HG03135 (cell line): ENCODE measurements at regions not wholly inside any gene's neighbourhood (a gene's known extent, or its start where the extent isn't known, plus 50 kb on each side); places are given as distances from the start of the nearest gene placed in this dataset.

Experiments used
- ATAC-seq: cut with Tn5 transposase; IDR thresholded peaks from one replicate; pipeline ENCODE4 v1.9.1; 2021; ENCODE audit warnings: mild to moderate bottlenecking, moderate library complexity; ENCODE audit not compliant: unreplicated experiment

GRCh38 chr7:12741951-12742575 lies 54.6 kb downstream of the ARL4A start:
- no peak for ATAC-seq

- ATAC-seq = no peak
Observed at GRCh38 chr7:12746211-12746610, 58.8 kb downstream of the ARL4A start.

- ATAC-seq = no peak
Observed at GRCh38 chr7:12747687-12748306, 60.4 kb downstream of the ARL4A start.

- ATAC-seq = no peak
Observed at GRCh38 chr7:12749069-12749468, 61.6 kb downstream of the ARL4A start.

GRCh38 chr7:12749746-12750145 lies 62.3 kb downstream of the ARL4A start:
- ATAC-seq = no peak

- no peak for ATAC-seq
Observed at GRCh38 chr7:12751764-12752163, 64.3 kb downstream of the ARL4A start.

- no peak for ATAC-seq
Observed at GRCh38 chr7:12754179-12754578, 66.7 kb downstream of the ARL4A start.

DNA sequence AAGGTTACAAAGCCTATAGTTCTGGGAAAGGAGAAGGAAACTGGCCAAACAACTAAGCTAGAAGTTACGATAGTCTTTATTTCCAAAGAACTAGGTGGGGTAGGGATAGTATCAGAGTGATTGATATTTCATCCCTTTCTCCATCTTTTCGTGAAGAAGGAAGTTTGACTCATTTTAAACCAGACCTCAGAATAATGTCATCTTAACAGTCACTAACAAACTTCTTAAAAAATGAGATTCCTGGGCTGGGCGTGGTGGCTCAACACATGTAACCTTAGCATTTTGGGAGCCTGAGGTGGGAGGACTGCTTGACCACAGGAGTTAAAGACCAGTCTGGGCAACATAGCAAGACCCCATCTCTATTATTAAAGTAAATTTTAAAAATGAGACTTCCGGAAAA lies 69.4 kb downstream of the ARL4A start:
- no peak for ATAC-seq

DNA sequence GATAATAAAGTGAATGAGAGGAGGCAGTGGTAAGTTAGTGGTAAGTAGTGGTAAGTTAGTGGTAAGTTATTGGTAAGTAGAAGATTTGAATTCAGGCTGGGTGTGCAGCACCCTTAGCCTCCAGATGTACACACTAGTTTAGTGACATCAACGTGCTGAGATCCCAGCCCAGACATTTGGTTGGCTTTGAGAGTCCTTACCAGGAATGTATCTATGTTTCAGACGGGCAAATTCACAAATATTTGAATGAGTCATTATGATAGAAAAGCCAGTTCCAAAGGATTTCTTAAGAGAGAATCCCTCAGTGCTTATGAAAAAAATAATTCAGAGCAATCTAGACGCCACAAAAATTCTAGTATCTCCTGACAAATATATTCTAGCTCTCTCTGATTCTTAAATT lies 70.0 kb downstream of the ARL4A start:
- no peak for ATAC-seq

DNA sequence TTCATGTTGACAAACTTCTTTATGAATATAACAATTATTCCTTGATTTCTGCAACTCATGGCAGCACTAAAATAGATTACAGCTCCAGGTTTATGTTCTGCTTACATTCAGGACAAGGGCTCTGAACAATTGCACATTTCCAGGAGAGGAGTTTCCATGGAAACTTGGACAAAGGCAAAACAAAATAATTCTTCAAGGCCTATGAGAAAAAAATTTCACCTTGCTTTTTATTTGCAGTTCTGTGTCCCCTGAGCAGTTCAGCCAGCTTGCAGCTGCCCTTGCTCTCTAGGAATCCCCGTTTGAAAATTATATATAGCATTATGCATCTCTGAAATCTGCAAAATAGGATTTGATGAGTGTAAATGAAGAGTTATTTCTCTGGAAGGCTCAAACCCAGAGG lies 71.7 kb downstream of the ARL4A start:
- no peak for ATAC-seq

- no peak for ATAC-seq
Observed at GRCh38 chr7:12761111-12761510, 73.7 kb downstream of the ARL4A start.

GRCh38 chr7:12761691-12762090 lies 74.3 kb downstream of the ARL4A start:
- no peak for ATAC-seq

DNA sequence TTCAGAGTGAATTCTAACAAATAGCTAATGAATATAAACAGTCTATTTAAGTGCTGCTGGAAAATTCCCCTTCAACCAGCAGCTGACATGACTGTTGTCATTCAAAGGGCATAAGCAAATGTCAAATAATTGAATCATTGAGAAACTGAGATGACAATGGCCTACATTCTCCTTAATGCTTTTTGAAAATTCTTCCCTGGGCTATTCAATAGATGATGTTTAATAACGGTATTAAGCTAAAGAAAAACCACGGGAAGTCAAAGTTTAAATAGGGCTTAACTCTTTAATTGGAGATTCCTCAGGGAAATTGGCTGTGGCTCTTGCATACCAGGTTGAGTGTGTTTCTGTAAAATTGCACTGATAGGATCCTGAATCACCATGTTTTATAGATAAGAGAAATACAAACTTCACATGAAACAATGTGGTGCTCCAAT lies 77.0 kb downstream of the ARL4A start:
- no peak for ATAC-seq

- no peak for ATAC-seq
Observed at GRCh38 chr7:12765431-12766100, 78.1 kb downstream of the ARL4A start.

GRCh38 chr7:12766416-12766815 lies 79.0 kb downstream of the ARL4A start:
- no peak for ATAC-seq

- no peak for ATAC-seq
Observed at GRCh38 chr7:12768948-12769347, 81.5 kb downstream of the ARL4A start.

GRCh38 chr7:12769444-12769843 lies 82.0 kb downstream of the ARL4A start:
- ATAC-seq = no peak

GRCh38 chr7:12770227-12770975 lies 83.0 kb downstream of the ARL4A start:
- no peak for ATAC-seq

DNA sequence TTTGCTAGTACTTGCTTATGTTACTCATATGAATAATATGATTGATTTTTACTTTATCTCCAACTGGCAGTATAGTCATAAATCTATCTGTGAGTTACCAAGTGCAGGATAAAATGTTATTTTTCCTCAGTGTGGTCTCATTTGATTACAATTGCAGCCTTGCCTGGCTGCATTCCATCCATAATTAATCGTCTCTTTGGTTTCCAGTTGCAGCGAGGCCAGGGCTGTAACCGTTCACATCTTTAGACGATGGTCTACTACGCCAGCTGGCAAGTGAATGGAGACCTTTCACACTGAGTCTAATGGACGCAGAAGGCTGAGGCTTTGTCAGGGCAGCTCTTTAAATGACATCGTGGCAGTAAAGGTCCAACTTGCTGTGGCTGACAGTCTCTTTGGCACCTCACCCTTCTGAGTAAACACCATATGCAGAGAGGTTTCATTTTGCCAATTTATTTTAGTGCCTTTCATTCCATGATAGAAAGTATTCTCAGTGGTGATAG lies 84.0 kb downstream of the ARL4A start:
- ATAC-seq = no peak

DNA sequence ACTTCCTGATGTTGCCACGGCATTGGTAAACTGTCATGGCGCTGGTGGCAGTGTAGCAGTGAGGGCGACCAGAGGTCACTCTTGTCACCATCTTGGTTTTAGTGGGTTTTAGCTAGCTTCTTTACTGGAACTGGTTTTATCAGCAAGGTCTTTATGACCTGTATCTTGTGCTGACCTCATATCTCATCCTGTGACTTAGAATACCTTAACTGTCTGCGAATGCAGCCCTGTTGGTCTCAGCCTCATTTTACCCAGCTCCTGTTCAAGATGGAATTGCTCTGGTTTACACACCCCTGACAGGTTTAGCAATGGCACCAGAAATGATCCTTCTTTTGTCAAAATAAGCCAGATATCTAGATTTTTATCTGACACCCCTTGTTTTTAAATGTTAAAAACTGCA lies 85.3 kb downstream of the ARL4A start:
- ATAC-seq = no peak

DNA sequence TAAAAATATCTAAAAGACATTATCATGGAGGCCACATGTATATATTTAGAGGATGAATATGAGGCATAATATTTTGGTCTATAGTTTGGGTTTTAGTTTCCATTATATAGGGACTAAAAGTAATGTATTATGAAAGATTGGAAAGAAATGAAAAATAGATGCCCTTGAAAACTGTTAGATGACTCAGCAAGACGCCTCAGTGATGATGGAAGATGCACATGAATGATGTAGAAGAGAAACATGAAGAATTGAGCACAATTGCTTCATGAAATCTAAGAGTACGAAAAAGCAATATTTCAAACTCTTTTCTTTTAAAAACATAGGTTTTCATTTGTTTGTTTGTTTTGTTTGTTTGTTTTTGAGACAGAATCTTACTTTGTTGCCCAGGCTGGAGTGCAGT lies 89.8 kb downstream of the ARL4A start:
- ATAC-seq = no peak

- ATAC-seq = no peak
Observed at GRCh38 chr7:12779947-12780346, 92.5 kb downstream of the ARL4A start.
